Activated CD4-positive, CD25-positive, alpha-beta regulatory T cell treated with anti-CD3 and anti-CD28 coated beads, Interleukin-2, amount 50 U/mL, for 72 hours (primary cell): ENCODE measurements at regions not wholly inside any gene's neighbourhood (a gene's known extent, or its start where the extent isn't known, plus 50 kb on each side); places are given as distances from the start of the nearest gene placed in this dataset.

Experiments used
- DNase-seq: peaks from one replicate; pipeline ENCODE4 v3.0.0; 2021

- no peak for DNase-seq
Measured at GRCh38 chrX:39616098-39616729, 481.5 kb downstream of the BCOR start.

GRCh38 chrX:39616731-39617130 is 481.0 kb downstream of the BCOR start:
- no peak for DNase-seq

DNA sequence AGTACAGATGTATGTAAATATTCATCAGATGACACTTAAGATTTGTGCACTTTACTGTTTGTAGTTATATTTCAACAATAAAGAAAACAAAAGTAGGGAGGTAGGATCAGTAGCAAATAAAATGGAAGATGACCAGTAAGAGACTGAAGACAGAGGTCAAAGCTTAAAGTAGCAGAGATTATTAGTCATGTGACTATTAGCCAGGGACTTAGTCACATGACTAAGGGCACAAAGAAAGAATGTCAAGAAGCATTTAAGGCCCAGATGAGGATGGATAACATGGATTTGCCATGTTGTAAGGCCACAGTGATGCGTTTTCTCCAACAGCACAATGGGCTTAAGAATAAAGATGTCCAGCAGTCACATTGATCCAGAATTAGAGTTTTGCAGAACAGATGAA is 479.6 kb downstream of the BCOR start:
- no peak for DNase-seq

- DNase-seq = no peak
Measured at GRCh38 chrX:39619182-39620009, 478.4 kb downstream of the BCOR start.

- DNase-seq = no peak
Measured at GRCh38 chrX:39624166-39624565, 473.6 kb downstream of the BCOR start.

- no peak for DNase-seq
Measured at GRCh38 chrX:39625810-39626209, 471.9 kb downstream of the BCOR start.

GRCh38 chrX:39626749-39627148 is 471.0 kb downstream of the BCOR start:
- DNase-seq = no peak

- DNase-seq = no peak
Measured at GRCh38 chrX:39627257-39627656, 470.5 kb downstream of the BCOR start.

DNA sequence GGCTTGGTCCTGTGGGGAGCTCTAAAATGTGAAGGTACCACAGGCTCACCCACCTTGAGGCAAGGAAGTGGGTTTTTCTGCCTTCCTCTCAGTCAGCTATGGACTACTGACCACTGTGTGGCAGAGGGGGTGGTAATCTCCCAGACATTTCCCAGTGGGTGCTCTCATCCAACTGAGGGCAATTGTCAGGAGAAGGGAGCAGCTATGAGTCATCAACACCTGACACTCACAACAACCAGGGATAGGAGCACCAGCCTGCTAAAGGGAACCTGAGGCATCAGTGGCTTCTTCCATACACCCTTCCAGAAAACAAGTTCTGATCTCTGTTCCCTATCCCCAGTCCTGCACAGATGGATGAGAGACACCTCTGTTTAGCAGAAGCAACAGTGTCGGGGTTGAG is 468.8 kb downstream of the BCOR start:
- no peak for DNase-seq

DNA sequence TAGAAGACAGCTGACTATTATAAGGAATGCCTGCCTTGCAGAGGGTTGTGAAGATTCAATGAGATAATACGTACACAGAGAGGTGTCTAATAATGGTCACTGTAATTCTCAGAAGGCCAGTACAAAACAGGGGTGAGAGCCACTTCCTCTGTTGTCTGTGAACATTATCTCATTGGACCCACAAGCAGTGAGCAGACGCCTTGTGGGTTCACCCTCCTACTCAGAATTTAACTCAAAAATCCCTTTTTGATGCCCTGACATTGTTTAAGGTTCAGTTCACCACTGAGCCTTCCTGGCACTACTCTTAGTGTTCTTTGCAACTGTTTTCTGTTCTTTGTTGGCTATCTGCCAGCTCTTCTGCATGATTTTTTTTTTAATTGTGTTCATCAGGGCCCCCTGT is 467.4 kb downstream of the BCOR start:
- no peak for DNase-seq

GRCh38 chrX:39631276-39632229 is 466.2 kb downstream of the BCOR start:
- no peak for DNase-seq

DNA sequence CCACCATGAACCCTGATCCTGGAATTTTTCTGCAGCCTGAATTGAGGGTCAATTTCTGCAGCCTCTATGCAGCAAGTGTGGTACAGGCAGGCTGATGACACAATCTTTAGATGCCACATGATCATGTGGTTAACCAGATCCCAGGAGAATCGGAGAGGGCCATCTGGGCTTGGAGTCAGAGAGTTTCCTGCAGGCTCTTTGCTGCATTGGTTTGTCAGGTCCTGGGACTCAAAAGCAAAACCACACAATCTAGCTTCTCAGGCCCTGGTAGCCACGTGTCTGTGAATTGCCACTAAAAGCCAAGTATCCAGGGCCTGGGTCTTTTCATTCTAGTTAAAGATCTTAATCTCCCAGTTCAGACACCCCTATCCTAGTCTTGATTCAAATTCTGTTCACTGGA is 464.5 kb downstream of the BCOR start:
- no peak for DNase-seq

DNA sequence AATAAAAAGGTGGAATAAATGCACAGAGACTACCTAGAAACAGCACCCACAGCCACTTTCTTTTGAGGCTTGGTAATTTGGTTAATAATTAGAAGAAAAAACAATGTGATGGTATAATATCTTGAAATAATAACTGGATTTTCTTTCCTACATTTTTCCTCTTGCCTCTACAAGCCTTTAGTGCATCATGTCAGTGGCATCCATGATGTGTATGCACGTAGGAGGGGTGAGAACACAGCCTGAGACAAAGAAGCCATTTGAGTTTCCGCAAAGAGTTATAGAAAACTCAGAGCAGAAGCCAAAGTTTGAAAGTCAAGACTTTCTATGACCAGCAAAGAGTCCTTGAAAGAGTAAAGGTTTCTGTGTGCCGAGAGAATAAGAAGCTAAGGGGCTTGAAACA is 461.3 kb downstream of the BCOR start:
- DNase-seq = no peak

- no peak for DNase-seq
Measured at GRCh38 chrX:39638526-39638925, 459.2 kb downstream of the BCOR start.

GRCh38 chrX:39639871-39640270 is 457.9 kb downstream of the BCOR start:
- DNase-seq = no peak

- no peak for DNase-seq
Measured at GRCh38 chrX:39640866-39641265, 456.9 kb downstream of the BCOR start.

DNA sequence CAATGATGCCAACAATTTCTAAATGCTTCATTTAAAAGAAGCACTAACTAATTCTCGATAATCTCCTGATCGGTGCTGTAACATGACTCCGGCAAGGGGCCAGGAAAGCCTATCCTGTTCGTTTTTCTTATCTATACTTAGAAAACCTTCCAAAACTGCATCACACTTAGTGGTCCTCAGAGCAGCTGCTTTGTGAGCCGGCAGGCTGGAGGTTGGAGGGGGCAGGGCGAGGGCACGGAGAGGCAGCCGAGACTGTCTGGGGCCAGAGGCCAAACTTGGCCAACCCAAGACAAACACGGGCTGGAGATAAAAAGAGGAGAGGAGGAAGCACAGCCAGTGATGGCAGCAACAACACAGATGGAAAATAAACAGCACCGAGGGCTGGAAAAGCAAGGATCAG is 455.7 kb downstream of the BCOR start:
- DNase-seq = no peak

DNA sequence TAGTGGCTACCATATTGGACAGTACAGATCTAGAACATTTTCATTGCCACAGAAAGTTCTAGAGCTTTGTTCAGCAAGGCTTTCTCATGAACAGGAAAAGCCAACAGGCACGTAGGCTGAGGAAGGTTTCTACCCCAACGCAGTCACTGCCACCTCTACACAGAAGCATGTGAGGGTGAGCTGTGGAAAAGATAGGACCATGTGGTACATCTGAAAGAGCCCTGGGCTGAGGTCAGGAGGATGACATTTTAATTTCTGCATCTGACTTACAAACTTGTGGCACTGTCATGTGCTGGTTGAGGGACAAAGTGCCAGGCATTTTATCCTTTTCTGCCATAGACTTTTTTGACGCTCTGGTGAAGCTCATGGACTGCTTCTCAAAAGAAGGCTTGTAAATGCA is 454.2 kb downstream of the BCOR start:
- no peak for DNase-seq

- no peak for DNase-seq
Measured at GRCh38 chrX:39645178-39645895, 452.4 kb downstream of the BCOR start.

- DNase-seq = no peak
Measured at GRCh38 chrX:39648548-39649254, 449.1 kb downstream of the BCOR start.

GRCh38 chrX:39650768-39651347 is 446.9 kb downstream of the BCOR start:
- DNase-seq = no peak

GRCh38 chrX:39652336-39652735 is 445.4 kb downstream of the BCOR start:
- no peak for DNase-seq
